ENCODE measurements at regions not wholly inside any gene's neighbourhood (a gene's known extent, or its start where the extent isn't known, plus 50 kb on each side); places are given as distances from the start of the nearest gene placed in this dataset.
"Not testable (repeated sequence)": the region's sequence is repeated elsewhere in the genome, so short reads cannot be mapped to it uniquely, and the experiment has no call there.

DNA sequence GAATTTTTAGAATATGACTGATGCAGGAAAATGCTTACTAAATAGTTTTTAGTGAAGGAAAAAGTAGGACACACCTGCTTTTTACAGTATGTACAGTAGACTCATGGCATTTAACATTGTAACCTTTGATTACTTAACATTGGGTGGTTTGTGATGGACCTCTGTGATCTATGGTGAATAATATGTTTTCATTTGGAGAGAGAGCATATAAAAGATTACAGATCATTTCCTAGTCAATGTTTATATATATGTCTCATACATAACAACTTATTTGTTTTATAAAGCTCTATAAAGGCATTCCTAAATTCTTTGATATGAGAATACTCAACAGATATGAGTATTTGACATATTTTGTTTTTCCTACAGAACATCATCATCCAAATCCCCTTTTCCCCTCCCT is 129.3 kb upstream of the PDE7B start:
- Histone ChIP-seq H3K27me3 (ENCODE audit: control insufficient read depth, insufficient read depth, low read length) (no peaks in the 10 kb centered on the region), H3K4me1 (ENCODE audit: control insufficient read depth, insufficient read depth, low read length) (no peaks in the 10 kb centered on the region), H3K36me3 (ENCODE audit: control insufficient read depth, insufficient read depth, low read length) (no peaks in the 10 kb centered on the region), H3K9ac (ENCODE audit: low read depth, low read length) (no peak overlapping the region), H3K9me3 (ENCODE audit: control insufficient read depth, insufficient read depth, low read length) (0 out of 2 replicates have a peak, but pooled peaks cover 2% of the 10 kb centered on the region), H3K4me3 (ENCODE audit: low read depth, low read length) (no peak overlapping the region), H3K27ac (ENCODE audit: low read depth, low read length) (no peak overlapping the region)

DNA sequence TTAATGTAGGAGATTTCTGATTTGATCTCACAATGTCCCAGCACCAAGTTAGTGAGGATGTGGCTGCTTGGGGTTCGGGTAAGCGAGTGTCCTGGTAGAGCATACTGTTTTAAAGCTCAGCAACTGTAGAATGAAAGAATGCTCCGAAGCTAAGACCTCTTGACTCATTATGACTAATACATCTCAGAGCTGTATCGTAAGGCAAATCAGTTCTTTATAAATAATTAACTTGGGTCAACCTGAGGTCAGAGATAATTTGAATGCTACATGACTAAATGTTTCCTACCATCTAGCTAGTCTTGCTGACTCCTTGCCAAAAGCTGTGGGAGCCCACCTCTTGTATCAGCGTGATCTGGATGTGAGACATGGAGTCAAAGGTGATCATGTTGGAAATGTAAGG is 128.8 kb upstream of the PDE7B start:
- Histone ChIP-seq H3K9me3 (ENCODE audit: control insufficient read depth, insufficient read depth, low read length) (0 out of 2 replicates have a peak, but pooled peaks cover 2% of the 10 kb centered on the region), H3K36me3 (ENCODE audit: control insufficient read depth, insufficient read depth, low read length) (no peaks in the 10 kb centered on the region), H3K27ac (ENCODE audit: low read depth, low read length) (no peak overlapping the region), H3K27me3 (ENCODE audit: control insufficient read depth, insufficient read depth, low read length) (no peaks in the 10 kb centered on the region), H3K4me1 (ENCODE audit: control insufficient read depth, insufficient read depth, low read length) (no peaks in the 10 kb centered on the region), H3K4me3 (ENCODE audit: low read depth, low read length) (no peak overlapping the region), H3K9ac (ENCODE audit: low read depth, low read length) (no peak overlapping the region)

DNA sequence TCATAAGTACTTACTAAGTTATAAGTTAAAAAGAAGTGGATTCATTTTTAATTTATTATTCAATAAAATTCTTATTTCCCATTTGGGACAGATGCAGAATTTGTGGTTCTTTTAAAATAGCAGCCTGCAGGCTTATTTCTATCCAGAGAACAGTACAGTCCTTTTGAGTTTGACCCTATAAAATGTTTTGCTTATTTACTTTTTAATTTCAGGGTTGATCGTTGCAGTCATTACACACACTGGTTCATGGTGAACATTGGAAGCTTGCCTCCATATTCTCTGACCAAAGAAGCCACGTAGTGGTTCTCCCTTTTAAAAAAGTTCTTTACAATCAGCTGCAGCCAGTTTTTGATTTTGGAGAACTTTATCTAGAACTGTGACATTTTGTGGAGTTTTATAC is 122.9 kb upstream of the PDE7B start:
- H3K27me3 ChIP-seq (ENCODE audit: control insufficient read depth, insufficient read depth, low read length) = no peaks in the 10 kb centered on the region
- no peaks in the 10 kb centered on the region for H3K4me1 ChIP-seq (ENCODE audit: control insufficient read depth, insufficient read depth, low read length)
- no peak overlapping the region for H3K9ac ChIP-seq (ENCODE audit: low read depth, low read length)
- no peak overlapping the region for H3K4me3 ChIP-seq (ENCODE audit: low read depth, low read length)
- H3K27ac ChIP-seq (ENCODE audit: low read depth, low read length) = no peak overlapping the region
- 0 out of 2 replicates have a peak, but pooled peaks cover 2% of the 10 kb centered on the region for H3K9me3 ChIP-seq (ENCODE audit: control insufficient read depth, insufficient read depth, low read length)
- H3K36me3 ChIP-seq (ENCODE audit: control insufficient read depth, insufficient read depth, low read length) = no peaks in the 10 kb centered on the region

DNA sequence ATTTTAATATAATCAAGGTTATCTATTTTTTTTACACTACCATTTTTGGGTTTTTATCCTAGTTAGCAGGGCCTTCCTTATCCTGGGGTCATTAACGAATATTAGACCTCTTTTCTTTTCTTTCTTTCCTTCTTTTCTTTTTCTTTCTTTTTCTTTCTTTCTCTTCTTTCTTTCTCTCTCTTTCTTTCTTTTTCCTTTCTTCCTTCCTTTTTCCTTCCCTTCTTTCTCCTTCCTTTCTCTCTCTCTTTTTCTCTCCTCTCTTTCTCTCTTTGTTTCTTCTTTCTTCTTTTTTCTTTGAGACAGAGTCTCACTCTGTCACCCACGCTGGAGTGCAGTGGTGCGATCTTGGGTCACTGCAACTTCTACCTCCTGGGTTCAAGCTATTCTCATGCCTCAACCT is 120.4 kb upstream of the PDE7B start:
- no peaks in the 10 kb centered on the region for H3K27me3 ChIP-seq (ENCODE audit: control insufficient read depth, insufficient read depth, low read length)
- no peak overlapping the region for H3K9ac ChIP-seq (ENCODE audit: low read depth, low read length)
- H3K36me3 ChIP-seq (ENCODE audit: control insufficient read depth, insufficient read depth, low read length) = no peaks in the 10 kb centered on the region
- H3K4me1 ChIP-seq (ENCODE audit: control insufficient read depth, insufficient read depth, low read length) = no peaks in the 10 kb centered on the region
- no peaks in the 10 kb centered on the region for H3K9me3 ChIP-seq (ENCODE audit: control insufficient read depth, insufficient read depth, low read length)
- no peak overlapping the region for H3K4me3 ChIP-seq (ENCODE audit: low read depth, low read length)
- H3K27ac ChIP-seq (ENCODE audit: low read depth, low read length) = no peak overlapping the region

DNA sequence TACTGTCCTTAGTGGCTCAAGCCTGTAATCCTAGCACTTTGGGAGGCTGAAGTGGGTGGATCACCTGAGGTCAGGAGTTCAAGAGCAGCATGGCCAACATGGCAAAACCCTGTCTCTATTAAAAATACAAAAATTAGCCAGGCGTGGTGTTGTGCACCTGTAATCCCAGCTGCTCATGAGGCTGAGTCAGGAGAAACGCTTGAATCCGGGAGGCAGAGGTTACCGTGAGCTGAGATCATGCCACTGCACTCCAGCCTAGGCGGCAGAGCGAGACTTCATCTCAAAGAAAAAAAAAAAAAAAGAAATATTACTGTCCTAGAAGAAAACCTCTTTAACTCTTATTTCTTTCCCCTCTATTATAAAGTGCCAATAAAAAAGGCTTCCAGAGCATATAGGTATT is 115.2 kb upstream of the PDE7B start:
- not testable (repeated sequence) for H3K27ac ChIP-seq (ENCODE audit: low read depth, low read length); H3K4me1 ChIP-seq (ENCODE audit: control insufficient read depth, insufficient read depth, low read length); H3K9me3 ChIP-seq (ENCODE audit: control insufficient read depth, insufficient read depth, low read length); H3K36me3 ChIP-seq (ENCODE audit: control insufficient read depth, insufficient read depth, low read length); H3K27me3 ChIP-seq (ENCODE audit: control insufficient read depth, insufficient read depth, low read length); H3K4me3 ChIP-seq (ENCODE audit: low read depth, low read length); H3K9ac ChIP-seq (ENCODE audit: low read depth, low read length)

DNA sequence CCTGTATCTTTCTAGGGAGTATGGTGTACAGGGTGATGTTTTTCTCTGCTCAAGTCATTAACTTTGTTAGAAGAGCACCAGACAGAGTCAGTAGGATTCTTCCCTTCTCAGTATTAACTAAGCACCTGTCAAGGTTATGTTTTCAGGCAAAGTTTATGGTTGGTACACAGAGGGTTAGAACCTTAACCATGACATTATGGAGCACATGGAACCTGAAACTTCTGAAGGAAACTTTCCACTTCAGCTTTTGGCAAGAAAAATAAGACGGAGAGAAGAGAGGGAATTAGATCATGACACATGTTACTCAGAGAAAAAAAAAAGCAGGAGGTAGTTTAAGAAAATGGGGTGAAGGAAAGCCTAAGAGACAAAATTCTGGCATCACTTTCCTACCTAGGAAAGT is 112.9 kb upstream of the PDE7B start:
- H3K27ac ChIP-seq (ENCODE audit: low read depth, low read length) = no peak overlapping the region
- H3K4me3 ChIP-seq (ENCODE audit: low read depth, low read length) = no peak overlapping the region
- no peaks in the 10 kb centered on the region for H3K27me3 ChIP-seq (ENCODE audit: control insufficient read depth, insufficient read depth, low read length)
- no peaks in the 10 kb centered on the region for H3K4me1 ChIP-seq (ENCODE audit: control insufficient read depth, insufficient read depth, low read length)
- H3K9me3 ChIP-seq (ENCODE audit: control insufficient read depth, insufficient read depth, low read length) = no peaks in the 10 kb centered on the region
- H3K36me3 ChIP-seq (ENCODE audit: control insufficient read depth, insufficient read depth, low read length) = no peaks in the 10 kb centered on the region
- H3K9ac ChIP-seq (ENCODE audit: low read depth, low read length) = no peak overlapping the region

DNA sequence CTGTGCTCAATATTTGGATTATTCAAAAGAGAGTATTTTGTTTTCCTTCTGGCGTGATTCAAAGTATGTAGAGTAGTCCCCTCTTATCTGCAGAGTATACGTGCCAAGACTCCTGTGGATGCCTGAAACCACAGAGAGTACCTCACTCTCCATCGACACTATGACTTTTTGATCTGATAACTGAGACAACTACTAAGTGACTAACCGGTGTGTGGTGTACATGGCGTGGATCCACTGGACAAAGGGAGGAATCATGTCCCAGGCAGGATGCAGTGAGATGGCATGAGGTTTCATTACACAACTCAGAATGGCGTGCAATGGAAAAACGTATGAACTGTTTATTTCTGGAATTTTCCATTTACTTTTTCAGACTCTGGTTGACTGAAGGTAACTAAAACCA is 112.2 kb upstream of the PDE7B start:
- Histone ChIP-seq H3K27me3 (ENCODE audit: control insufficient read depth, insufficient read depth, low read length) (no peaks in the 10 kb centered on the region), H3K9ac (ENCODE audit: low read depth, low read length) (no peak overlapping the region), H3K9me3 (ENCODE audit: control insufficient read depth, insufficient read depth, low read length) (no peaks in the 10 kb centered on the region), H3K4me3 (ENCODE audit: low read depth, low read length) (no peak overlapping the region), H3K27ac (ENCODE audit: low read depth, low read length) (no peak overlapping the region), H3K4me1 (ENCODE audit: control insufficient read depth, insufficient read depth, low read length) (no peaks in the 10 kb centered on the region), H3K36me3 (ENCODE audit: control insufficient read depth, insufficient read depth, low read length) (no peaks in the 10 kb centered on the region)

DNA sequence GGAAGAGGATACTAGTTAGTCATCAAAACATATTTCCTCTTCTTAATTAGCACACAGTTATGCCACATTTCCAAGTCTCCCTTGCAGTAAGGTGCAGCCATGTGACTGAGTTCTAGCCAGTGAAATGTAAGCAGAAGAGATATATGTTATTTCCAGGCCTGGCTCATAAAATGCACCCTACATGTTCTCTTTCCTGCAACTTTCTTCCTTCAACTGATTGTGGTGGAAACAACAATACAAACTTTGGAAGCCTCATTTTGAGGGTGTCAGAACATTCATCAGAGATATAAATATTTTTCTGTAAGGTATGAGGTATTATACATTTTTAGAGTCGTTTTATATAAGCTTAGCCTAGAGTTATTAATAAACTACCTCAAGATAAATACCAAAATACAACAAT is 110.9 kb upstream of the PDE7B start:
- Histone ChIP-seq H3K9ac (ENCODE audit: low read depth, low read length) (no peak overlapping the region), H3K36me3 (ENCODE audit: control insufficient read depth, insufficient read depth, low read length) (no peaks in the 10 kb centered on the region), H3K9me3 (ENCODE audit: control insufficient read depth, insufficient read depth, low read length) (no peaks in the 10 kb centered on the region), H3K4me3 (ENCODE audit: low read depth, low read length) (no peak overlapping the region), H3K4me1 (ENCODE audit: control insufficient read depth, insufficient read depth, low read length) (no peaks in the 10 kb centered on the region), H3K27me3 (ENCODE audit: control insufficient read depth, insufficient read depth, low read length) (no peaks in the 10 kb centered on the region), H3K27ac (ENCODE audit: low read depth, low read length) (no peak overlapping the region)

DNA sequence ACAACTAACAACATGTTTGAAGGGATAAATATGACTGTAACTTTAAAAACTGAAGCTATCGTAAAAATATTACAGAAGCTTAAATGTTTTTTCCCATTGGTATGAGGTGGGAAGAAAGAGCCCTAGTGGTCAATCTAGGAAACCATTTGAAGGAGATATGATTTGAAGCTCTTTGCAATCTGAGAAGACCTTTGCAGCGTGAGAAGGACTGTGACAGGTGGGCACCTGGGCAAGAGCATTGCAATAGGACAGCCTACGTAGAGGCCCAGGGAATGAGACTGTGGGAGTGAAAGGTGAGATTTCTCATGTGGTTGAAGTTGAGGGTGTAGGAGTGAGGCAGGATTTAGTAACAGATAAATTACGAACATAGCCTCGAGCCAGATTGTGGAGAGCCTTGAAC is 108.0 kb upstream of the PDE7B start:
- Histone ChIP-seq H3K27ac (ENCODE audit: low read depth, low read length) (no peak overlapping the region), H3K9me3 (ENCODE audit: control insufficient read depth, insufficient read depth, low read length) (no peaks in the 10 kb centered on the region), H3K27me3 (ENCODE audit: control insufficient read depth, insufficient read depth, low read length) (no peaks in the 10 kb centered on the region), H3K36me3 (ENCODE audit: control insufficient read depth, insufficient read depth, low read length) (no peaks in the 10 kb centered on the region), H3K4me1 (ENCODE audit: control insufficient read depth, insufficient read depth, low read length) (no peaks in the 10 kb centered on the region), H3K4me3 (ENCODE audit: low read depth, low read length) (no peak overlapping the region), H3K9ac (ENCODE audit: low read depth, low read length) (no peak overlapping the region)

DNA sequence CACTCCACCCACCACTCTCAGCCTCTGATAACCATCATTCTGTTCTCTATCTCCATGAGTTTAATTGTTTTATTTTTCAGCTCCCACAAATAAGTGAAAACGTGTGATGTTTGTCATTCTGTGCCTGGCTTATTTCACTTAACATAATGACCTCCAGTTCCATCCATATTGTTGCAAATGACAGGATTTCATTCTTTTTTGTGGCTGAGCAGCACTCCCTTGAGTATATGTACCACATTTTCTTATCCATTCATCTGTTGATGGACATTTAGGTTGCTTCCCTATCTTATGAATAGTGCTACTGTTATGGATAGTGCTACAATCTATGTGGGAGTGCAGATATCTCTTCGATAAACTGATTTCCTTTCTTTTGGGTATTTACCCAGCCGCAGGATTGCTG is 103.3 kb upstream of the PDE7B start:
- no peaks in the 10 kb centered on the region for H3K27me3 ChIP-seq (ENCODE audit: control insufficient read depth, insufficient read depth, low read length)
- no peaks in the 10 kb centered on the region for H3K4me1 ChIP-seq (ENCODE audit: control insufficient read depth, insufficient read depth, low read length)

DNA sequence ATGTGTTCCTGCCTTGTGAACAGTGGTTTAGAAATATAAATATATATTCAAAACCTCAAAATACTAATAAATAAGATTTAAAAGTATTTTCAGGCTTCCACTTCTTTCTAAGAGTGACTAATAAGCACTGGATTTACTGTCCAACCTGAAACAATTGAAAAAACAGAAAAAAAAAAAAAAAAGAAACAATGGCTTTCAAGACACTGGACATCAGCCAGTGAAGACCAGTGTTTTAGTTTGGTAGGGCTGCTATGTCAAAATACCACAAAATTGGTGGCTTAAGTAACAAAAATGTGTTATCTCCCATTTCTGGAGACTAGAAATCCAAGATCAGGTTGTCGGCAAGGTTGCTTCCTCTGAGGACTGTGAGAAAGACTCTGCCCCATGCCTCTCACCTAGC is 101.4 kb upstream of the PDE7B start:
- Histone ChIP-seq H3K4me1 (ENCODE audit: control insufficient read depth, insufficient read depth, low read length) (no peaks in the 10 kb centered on the region), H3K36me3 (ENCODE audit: control insufficient read depth, insufficient read depth, low read length) (no peaks in the 10 kb centered on the region), H3K4me3 (ENCODE audit: low read depth, low read length) (no peak overlapping the region), H3K27me3 (ENCODE audit: control insufficient read depth, insufficient read depth, low read length) (no peaks in the 10 kb centered on the region), H3K9ac (ENCODE audit: low read depth, low read length) (no peak overlapping the region), H3K27ac (ENCODE audit: low read depth, low read length) (no peak overlapping the region), H3K9me3 (ENCODE audit: control insufficient read depth, insufficient read depth, low read length) (no peaks in the 10 kb centered on the region)

More for the DNA sequence above, 103.3 kb upstream of the PDE7B start:
- no peak overlapping the region for H3K4me3 ChIP-seq (ENCODE audit: low read depth, low read length)
- no peaks in the 10 kb centered on the region for H3K36me3 ChIP-seq (ENCODE audit: control insufficient read depth, insufficient read depth, low read length)
- no peak overlapping the region for H3K27ac ChIP-seq (ENCODE audit: low read depth, low read length)
- no peaks in the 10 kb centered on the region for H3K9me3 ChIP-seq (ENCODE audit: control insufficient read depth, insufficient read depth, low read length)
- H3K9ac ChIP-seq (ENCODE audit: low read depth, low read length) = no peak overlapping the region

DNA sequence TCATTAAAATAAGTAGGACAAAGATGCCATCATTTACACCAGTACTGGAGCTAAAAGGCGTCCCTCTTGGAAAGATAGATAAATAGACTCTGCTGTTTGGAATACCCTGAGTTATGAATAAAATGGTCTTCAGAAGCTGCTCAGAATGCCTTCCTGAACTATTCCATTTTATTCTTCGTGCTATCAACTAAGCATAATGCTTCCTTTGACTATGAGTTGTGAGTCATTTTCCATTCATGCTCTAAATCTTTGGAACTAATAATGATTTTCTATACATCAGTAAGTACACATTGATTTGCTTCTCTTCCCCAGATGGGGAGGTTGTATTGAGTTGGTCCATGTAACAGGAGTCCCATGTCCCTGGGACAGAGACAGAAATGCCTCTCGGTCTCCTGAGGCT is 98.3 kb upstream of the PDE7B start:
- H3K27me3 ChIP-seq (ENCODE audit: control insufficient read depth, insufficient read depth, low read length) = no peaks in the 10 kb centered on the region
- H3K4me1 ChIP-seq (ENCODE audit: control insufficient read depth, insufficient read depth, low read length) = no peaks in the 10 kb centered on the region
- H3K4me3 ChIP-seq (ENCODE audit: low read depth, low read length) = no peak overlapping the region
- H3K9ac ChIP-seq (ENCODE audit: low read depth, low read length) = no peak overlapping the region
- no peaks in the 10 kb centered on the region for H3K36me3 ChIP-seq (ENCODE audit: control insufficient read depth, insufficient read depth, low read length)
- no peak overlapping the region for H3K27ac ChIP-seq (ENCODE audit: low read depth, low read length)
- no peaks in the 10 kb centered on the region for H3K9me3 ChIP-seq (ENCODE audit: control insufficient read depth, insufficient read depth, low read length)

All from HUES48 (cell line).